DMS53 treated with DMSO at 0.1 percent for 48 hours (cell line): ENCODE measurements at regions not wholly inside any gene's neighbourhood (a gene's known extent, or its start where the extent isn't known, plus 50 kb on each side); places are given as distances from the start of the nearest gene placed in this dataset.
"Not testable (repeated sequence)": the region's sequence is repeated elsewhere in the genome, so short reads cannot be mapped to it uniquely, and the experiment has no call there.

Source experiments
- DNase-seq: peaks from one replicate; lab custom pipeline; 2025; ENCODE audit not compliant: unreplicated experiment; lab: John Stamatoyannopoulos, UW

GRCh38 chr5:32916648-32917047 is 205.5 kb downstream of the NPR3 start:
- DNase-seq: no peak

DNA sequence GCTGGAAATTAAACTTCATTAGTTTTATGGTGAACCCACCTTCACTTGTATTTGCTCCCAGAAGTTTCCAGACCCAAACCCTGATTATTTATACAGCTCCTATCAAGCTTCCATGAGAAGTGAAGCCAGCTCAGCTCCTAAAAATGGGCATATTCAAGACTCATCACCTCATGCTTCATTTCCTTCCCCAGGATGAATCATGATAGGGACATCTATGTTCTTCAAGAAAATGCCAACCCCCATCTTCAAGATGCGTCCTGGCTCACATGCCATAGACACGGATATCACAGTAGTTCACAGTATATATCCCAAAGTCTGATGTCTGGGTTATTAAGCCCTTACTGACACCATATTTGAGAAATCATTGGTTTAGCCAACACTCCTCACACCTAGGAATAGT is 217.6 kb downstream of the NPR3 start:
- DNase-seq: no peak

GRCh38 chr5:32931438-32931837 is 220.3 kb downstream of the NPR3 start:
- not testable (repeated sequence) for DNase-seq

GRCh38 chr5:32932241-32932935 is 221.3 kb downstream of the NPR3 start:
- no peak for DNase-seq

- no peak for DNase-seq
Observed at GRCh38 chr5:32933692-32934091, 222.6 kb downstream of the NPR3 start.

- no peak for DNase-seq
Observed at GRCh38 chr5:32934529-32934928, 223.4 kb downstream of the NPR3 start.

- DNase-seq: no peak
Observed at GRCh38 chr5:32935283-32935682, 224.2 kb downstream of the NPR3 start.

- DNase-seq: no peak
Observed at GRCh38 chr5:32936329-32936728, 225.2 kb downstream of the NPR3 start.

- peak; percentile 22 for DNase-seq
Observed at GRCh38 chr5:32942225-32942989, 231.3 kb downstream of the NPR3 start.

GRCh38 chr5:32949286-32949970 is 238.3 kb downstream of the NPR3 start:
- DNase-seq: no peak

GRCh38 chr5:32951003-32951402 is 239.9 kb downstream of the NPR3 start:
- DNase-seq: no peak

DNA sequence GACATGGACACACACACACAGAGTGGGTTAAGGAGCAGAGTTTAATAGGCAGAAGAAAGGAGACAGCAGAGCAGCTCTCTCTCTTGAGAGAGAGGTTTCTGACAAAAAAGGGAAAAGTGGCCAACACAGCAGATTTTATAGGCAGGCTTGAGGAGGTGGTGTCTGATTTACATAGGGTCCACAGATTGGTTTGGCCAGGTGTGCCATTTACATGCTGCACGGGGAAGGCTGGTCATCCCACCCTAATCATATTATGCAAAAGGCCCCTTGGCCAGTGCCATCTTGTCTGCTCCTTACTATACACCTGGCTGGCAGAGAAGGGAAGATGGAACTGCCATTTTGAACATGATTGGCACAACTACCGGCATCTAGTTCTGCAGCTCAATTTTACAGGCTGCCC is 240.8 kb downstream of the NPR3 start:
- no peak for DNase-seq

DNA sequence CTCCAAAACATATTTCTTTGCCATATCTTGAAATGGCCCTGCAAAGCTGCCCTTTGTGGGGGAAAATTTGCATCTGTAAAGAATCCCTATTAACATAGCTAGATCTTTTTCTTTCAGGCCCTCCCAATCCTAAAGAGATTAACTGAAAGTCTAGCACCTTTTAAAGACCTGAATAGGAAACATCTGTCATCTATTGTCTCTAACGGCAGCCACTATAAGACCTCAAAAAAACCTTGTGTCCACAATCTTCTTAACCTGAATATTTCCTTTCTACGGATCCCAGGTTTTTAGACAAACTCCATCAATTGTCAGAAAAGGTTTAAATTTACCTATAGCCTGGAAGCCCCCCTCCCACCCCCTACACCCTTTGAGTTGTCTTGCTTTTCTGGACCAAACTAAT is 241.3 kb downstream of the NPR3 start:
- DNase-seq: not testable (repeated sequence)

- no peak for DNase-seq
Observed at GRCh38 chr5:32953694-32954093, 242.6 kb downstream of the NPR3 start.

- DNase-seq: no peak
Observed at GRCh38 chr5:32955814-32956213, 244.7 kb downstream of the NPR3 start.

DNA sequence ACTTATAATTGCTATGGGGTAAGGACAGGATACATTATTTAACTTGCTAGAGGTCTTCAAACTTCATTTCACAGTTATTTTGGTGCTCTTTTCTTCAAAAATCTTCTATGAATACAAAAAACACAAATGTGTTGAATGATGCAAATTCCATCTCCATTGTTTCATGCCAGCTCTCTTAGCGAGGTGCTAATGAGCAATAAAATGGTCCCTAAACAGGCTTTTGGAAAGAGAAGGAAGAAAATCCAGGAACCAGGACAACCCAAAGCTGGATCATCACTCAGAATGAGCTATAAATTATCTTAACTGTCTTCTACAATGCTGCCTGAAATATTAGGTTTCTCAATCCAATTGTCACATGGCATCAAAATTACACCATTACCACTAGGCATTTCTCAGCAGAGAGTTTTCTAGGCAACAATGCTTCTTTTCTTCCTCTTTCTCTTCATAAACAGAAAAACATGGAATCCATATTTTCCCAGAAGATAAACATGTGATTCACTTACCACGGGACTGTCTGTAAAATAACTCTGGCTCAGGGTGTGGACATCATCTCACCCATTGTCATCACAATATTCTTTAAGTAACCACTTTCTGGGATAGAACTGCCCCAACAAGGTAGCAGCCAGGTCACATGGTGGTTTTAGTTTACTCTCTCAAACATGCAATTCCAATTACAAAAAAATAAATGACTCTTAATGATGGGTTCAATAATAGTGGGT is 249.4 kb downstream of the NPR3 start:
- no peak for DNase-seq

DNA sequence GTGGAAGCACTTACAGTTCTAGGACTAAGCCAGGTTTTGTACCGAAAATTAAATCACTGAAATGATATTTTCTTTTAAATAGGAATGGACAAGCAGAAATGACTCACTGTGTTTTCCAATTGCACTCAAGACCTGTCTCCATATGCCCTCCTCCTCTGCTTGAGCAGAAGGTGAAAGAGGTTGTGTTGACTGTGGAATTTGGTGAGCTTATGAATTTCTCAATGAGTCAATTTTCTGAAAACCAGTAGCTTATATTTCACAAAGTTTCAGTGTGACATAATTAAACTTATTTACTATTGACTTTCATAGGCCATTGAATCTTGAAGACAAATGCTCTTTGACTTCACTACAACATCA is 249.9 kb downstream of the NPR3 start:
- DNase-seq: no peak

DNA sequence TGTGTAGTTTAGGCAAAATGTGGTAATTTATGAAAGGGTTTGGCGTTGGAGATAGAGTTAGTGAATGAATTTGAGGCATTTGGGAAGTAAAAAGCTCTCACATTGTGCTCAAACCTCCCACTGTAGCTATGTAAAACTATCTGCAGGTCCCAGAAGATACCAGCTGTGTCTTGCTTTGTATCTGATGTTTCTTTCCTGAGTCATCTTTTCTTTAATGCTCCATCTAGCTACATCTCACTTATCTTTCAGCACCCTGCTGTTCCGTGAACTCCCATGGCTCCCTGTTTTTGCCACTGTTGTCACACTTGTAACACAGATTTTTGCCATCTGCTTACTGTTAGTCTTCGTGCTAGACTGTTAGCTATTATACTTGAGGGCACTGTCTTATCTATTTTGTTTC is 253.1 kb downstream of the NPR3 start:
- DNase-seq: no peak

- DNase-seq: no peak
Observed at GRCh38 chr5:32973646-32974045, 262.5 kb downstream of the NPR3 start.

DNA sequence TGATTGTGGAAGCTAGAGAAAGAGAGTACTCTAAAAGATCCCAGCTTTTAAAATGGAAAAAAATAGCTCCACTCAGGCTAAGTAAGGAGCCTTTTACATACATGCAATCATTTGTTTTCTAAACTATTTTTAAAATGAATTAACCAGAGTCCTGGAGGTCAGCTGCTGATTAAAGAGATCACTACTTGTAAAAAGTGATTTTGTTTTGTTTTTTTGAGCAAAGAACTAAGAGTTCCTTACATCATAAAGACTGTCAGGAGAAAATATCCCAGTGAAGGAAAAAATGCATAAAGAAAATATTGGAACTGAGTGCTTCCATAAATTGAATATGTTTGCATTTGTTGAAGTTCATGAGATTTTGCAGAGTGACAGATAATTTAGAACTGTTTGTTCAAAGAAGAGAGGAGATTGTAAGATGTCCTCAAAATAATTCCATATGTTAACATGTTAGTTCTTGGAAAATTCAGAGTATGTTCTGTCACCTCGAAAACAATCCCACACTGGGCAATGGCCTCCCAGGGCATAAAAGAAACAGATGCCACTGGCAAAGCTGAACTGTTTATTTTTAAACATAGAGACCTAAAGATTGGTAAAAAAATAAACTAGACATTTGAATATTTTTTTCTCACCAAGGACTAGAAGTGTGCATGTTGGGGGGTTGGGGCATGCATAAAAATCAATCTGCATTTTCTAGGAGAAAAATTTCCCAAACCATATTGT is 264.7 kb downstream of the NPR3 start:
- DNase-seq: no peak

GRCh38 chr5:32981061-32981460 is 269.9 kb downstream of the NPR3 start:
- DNase-seq: no peak
